ENCODE measurements at regions not wholly inside any gene's neighbourhood (a gene's known extent, or its start where the extent isn't known, plus 50 kb on each side); places are given as distances from the start of the nearest gene placed in this dataset.

DNA sequence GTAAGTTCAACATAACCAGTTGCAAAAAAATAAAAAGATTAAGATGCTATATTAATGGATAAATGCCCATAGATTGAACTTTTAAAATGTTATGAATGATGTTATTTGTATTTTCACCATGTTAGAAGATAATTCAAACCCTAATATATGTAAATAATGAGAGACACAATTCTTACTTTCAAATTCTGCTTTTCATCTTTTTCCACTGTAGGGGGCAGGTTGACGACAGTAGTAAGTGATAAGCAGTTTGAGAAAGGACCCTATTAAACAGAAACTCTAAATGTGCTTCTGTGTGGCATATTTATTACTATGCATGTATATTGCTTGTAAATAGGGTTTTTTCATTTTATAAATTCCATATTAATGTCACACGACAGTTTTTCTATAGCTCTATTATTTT lies 591.1 kb downstream of the SEMA5A start (continued):
- TF ChIP-seq, protein P1, sequence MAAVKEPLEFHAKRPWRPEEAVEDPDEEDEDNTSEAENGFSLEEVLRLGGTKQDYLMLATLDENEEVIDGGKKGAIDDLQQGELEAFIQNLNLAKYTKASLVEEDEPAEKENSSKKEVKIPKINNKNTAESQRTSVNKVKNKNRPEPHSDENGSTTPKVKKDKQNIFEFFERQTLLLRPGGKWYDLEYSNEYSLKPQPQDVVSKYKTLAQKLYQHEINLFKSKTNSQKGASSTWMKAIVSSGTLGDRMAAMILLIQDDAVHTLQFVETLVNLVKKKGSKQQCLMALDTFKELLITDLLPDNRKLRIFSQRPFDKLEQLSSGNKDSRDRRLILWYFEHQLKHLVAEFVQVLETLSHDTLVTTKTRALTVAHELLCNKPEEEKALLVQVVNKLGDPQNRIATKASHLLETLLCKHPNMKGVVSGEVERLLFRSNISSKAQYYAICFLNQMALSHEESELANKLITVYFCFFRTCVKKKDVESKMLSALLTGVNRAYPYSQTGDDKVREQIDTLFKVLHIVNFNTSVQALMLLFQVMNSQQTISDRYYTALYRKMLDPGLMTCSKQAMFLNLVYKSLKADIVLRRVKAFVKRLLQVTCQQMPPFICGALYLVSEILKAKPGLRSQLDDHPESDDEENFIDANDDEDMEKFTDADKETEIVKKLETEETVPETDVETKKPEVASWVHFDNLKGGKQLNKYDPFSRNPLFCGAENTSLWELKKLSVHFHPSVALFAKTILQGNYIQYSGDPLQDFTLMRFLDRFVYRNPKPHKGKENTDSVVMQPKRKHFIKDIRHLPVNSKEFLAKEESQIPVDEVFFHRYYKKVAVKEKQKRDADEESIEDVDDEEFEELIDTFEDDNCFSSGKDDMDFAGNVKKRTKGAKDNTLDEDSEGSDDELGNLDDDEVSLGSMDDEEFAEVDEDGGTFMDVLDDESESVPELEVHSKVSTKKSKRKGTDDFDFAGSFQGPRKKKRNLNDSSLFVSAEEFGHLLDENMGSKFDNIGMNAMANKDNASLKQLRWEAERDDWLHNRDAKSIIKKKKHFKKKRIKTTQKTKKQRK (IDR thresholded peaks at IDR 0.05; ENCODE audit: low read depth, low read length): no peak
- TF ChIP-seq, protein P2, sequence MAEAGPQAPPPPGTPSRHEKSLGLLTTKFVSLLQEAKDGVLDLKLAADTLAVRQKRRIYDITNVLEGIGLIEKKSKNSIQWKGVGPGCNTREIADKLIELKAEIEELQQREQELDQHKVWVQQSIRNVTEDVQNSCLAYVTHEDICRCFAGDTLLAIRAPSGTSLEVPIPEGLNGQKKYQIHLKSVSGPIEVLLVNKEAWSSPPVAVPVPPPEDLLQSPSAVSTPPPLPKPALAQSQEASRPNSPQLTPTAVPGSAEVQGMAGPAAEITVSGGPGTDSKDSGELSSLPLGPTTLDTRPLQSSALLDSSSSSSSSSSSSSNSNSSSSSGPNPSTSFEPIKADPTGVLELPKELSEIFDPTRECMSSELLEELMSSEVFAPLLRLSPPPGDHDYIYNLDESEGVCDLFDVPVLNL (IDR thresholded peaks at IDR 0.05; ENCODE audit: low read depth, low read length): no peak
- TF ChIP-seq TCF7 (IDR thresholded peaks at IDR 0.05; ENCODE audit: borderline replicate concordance) (no peak), SP1 (IDR thresholded peaks at IDR 0.05; ENCODE audit: low read depth, low read length) (no peak), NFYA (IDR thresholded peaks at IDR 0.05; ENCODE audit: borderline replicate concordance, low read depth, low read length) (no peak), FOS (IDR thresholded peaks at IDR 0.05; ENCODE audit: borderline replicate concordance, extremely low read depth, insufficient read length) (no peak)
- TF ChIP-seq, protein P3, sequence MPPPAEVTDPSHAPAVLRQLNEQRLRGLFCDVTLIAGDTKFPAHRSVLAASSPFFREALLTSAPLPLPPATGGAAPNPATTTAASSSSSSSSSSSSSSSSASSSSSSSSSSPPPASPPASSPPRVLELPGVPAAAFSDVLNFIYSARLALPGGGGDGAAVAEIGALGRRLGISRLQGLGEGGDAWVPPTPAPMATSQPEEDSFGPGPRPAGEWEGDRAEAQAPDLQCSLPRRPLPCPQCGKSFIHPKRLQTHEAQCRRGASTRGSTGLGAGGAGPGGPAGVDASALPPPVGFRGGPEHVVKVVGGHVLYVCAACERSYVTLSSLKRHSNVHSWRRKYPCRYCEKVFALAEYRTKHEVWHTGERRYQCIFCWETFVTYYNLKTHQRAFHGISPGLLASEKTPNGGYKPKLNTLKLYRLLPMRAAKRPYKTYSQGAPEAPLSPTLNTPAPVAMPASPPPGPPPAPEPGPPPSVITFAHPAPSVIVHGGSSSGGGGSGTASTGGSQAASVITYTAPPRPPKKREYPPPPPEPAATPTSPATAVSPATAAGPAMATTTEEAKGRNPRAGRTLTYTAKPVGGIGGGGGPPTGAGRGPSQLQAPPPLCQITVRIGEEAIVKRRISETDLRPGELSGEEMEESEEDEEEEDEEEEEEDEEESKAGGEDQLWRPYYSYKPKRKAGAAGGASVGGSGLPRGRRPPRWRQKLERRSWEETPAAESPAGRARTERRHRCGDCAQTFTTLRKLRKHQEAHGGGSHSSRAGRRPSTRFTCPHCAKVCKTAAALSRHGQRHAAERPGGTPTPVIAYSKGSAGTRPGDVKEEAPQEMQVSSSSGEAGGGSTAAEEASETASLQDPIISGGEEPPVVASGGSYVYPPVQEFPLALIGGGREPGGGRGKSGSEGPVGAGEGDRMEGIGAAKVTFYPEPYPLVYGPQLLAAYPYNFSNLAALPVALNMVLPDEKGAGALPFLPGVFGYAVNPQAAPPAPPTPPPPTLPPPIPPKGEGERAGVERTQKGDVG (CRISPR knock-in tag; IDR thresholded peaks at IDR 0.05): no peak

Data from GM12878 (cell line).